HUES6 (cell line): ENCODE measurements at regions not wholly inside any gene's neighbourhood (a gene's known extent, or its start where the extent isn't known, plus 50 kb on each side); places are given as distances from the start of the nearest gene placed in this dataset.

Experiments
- H3K27ac ChIP-seq: 2 replicates; pipeline ENCODE4 v1.7.0; 2013; ENCODE audit warnings: low read depth, mild to moderate bottlenecking, low read length, inconsistent platforms
- H3K27me3 ChIP-seq: 2 replicates; pipeline ENCODE4 v1.6.1; 2013; ENCODE audit warnings: low read length; ENCODE audit not compliant: control insufficient read depth, insufficient read depth
- H3K36me3 ChIP-seq: 2 replicates; pipeline ENCODE4 v1.6.1; 2013; ENCODE audit warnings: low read length; ENCODE audit not compliant: control insufficient read depth, insufficient read depth
- H3K4me1 ChIP-seq: 2 replicates; pipeline ENCODE4 v1.6.1; 2013; ENCODE audit warnings: low read length; ENCODE audit not compliant: control insufficient read depth, insufficient read depth
- H3K4me3 ChIP-seq: 2 replicates; pipeline ENCODE4 v1.5.1; 2013; ENCODE audit warnings: low read depth, low read length
- H3K9ac ChIP-seq: one replicate; pipeline ENCODE4 v1.6.1; 2013; ENCODE audit warnings: mild to moderate bottlenecking, low read length
- H3K9me3 ChIP-seq: 2 replicates; pipeline ENCODE4 v1.6.1; 2013; ENCODE audit warnings: low read depth, low read length; ENCODE audit not compliant: control insufficient read depth, insufficient read depth

DNA sequence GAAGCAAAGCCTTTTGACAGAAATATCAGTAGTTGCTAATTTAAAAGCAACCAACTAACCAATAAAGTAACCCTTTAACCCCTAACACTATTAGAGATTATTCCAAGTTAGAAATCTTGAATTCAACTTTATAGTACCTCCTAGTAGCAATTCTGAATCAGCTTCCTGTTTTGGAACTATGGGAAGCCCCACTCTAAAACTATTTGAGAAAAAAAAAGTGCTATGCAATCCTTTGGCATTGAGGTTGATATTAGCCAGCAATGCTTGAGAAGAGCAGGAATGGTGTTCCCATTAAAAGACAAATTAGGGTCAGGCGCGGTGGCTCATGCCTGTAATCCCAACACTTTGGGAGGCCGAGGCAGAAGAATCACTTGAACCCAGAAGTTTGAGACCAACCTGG, 306.2 kb upstream of the ZFP64 start:
- H3K4me1 ChIP-seq: no peaks in the 10 kb centered on the region; the same call in 1 of the 2 replicates
- no peak overlapping the region for H3K27ac ChIP-seq
- no peak overlapping the region for H3K9ac ChIP-seq
- no peaks in the 10 kb centered on the region for H3K36me3 ChIP-seq
- H3K9me3 ChIP-seq: no peaks in the 10 kb centered on the region
- no peaks in the 10 kb centered on the region for H3K27me3 ChIP-seq
- H3K4me3 ChIP-seq: no peak overlapping the region

DNA sequence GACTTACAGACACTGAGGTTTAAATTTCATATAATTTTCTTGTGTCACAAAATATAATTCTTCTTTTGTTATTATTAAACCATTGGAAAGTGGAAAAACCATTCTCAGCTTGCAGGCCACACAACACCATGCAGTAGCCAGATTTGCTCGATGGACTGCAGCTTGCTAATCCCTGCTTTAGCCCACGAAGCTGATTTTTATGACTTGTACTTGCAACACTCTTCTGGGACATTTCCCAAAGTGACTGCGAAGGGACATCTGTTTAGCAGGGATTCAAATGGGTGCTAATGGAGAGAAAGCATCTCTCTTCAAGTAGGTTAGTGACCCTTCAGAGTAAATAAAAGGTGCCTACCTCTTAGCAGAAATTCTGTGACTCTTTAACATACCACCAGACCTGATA, 304.6 kb upstream of the ZFP64 start:
- Histone ChIP-seq H3K9ac (no peak overlapping the region), H3K27me3 (no peaks in the 10 kb centered on the region), H3K27ac (no peak overlapping the region), H3K4me1 (no peaks in the 10 kb centered on the region), H3K36me3 (no peaks in the 10 kb centered on the region), H3K9me3 (no peaks in the 10 kb centered on the region), H3K4me3 (no peak overlapping the region)

DNA sequence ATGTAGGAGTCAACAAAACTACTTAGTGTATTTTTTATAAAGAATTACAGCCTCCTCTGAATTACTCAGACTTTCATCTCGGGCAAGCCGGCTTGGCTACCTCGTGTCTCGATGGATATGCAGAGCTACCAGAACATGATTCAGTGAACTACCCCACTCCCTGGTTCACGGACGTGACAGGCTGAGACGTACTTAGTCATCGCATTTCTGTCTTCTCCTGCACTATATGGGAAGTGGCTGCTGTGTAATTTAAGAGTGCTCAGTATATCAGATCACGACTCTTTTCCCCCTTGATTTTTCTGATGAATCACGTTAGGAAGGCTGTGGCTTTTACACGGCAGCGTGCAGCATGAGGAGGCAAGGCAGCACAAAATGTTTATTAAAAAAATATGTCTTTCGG, 302.7 kb upstream of the ZFP64 start:
- H3K4me1 ChIP-seq: no peaks in the 10 kb centered on the region; the same call in 1 of the 2 replicates
- no peak overlapping the region for H3K27ac ChIP-seq
- H3K27me3 ChIP-seq: no peaks in the 10 kb centered on the region
- no peaks in the 10 kb centered on the region for H3K9me3 ChIP-seq
- no peak overlapping the region for H3K4me3 ChIP-seq
- H3K36me3 ChIP-seq: no peaks in the 10 kb centered on the region
- no peak overlapping the region for H3K9ac ChIP-seq

DNA sequence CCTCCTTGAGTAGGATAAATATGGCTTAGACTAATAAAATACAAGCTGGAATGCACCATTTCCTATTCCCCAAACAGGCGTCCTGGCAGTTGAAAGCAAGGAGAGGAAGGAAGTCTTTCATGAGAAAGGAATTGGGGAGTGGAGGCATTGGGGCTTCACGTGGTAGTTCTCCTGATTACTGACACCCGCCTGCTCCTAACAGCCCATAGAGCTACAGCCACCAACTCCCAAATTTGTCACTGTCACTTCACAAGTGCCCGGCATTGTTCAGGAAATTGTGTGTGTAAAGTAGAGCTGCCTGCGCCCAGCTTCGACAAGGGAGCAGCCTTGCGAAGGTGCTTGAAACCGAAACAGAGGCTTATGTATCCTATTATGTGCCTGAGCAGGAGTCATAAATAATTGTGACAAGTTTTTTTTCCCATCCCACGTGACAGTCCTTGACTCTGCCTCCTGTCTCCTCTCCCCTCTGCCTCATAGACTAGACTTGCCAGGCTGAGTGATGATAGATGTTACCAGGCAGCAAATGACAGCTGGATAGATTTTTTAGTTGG, 301.7 kb upstream of the ZFP64 start:
- Histone ChIP-seq H3K27ac (no peak overlapping the region), H3K36me3 (no peaks in the 10 kb centered on the region), H3K4me3 (no peak overlapping the region), H3K27me3 (no peaks in the 10 kb centered on the region), H3K9me3 (no peaks in the 10 kb centered on the region), H3K4me1 (no peaks in the 10 kb centered on the region; the same call in 1 of the 2 replicates), H3K9ac (no peak overlapping the region)

DNA sequence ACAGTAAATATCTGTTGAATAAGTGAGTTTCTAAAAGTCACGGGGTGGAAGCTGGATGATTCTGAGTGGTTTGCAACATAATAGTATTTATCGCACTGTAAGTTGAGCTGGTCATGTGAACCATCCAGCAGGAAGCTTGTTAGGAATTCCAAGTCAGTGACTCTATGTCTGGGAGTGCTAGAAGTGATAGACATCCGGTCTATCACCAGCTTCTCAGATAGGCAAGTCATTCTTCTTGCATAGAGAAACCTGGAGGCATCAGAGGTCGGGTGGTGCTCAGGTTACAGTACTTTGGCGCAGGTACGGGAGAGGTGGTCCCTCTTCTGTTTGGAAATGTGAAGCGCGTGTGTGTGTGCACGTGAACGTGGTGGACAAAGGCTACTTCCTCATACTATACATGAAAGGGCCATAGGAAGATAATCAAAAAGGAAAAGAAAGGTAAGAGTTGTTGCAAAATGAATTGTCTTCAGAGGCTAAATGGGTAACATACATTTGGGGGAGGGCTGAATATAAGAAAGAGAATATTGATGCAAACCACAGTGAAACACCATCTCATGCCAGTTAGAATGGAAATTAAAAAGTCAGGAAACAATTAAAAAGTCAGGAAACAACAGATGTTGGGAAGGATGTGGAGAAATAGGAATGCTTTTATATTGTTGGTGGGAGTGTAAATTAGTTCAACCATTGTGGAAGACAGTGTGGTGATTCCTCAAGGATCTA, 299.3 kb upstream of the ZFP64 start:
- Histone ChIP-seq H3K27me3 (no peaks in the 10 kb centered on the region), H3K27ac (no peak overlapping the region), H3K4me3 (no peak overlapping the region)

DNA sequence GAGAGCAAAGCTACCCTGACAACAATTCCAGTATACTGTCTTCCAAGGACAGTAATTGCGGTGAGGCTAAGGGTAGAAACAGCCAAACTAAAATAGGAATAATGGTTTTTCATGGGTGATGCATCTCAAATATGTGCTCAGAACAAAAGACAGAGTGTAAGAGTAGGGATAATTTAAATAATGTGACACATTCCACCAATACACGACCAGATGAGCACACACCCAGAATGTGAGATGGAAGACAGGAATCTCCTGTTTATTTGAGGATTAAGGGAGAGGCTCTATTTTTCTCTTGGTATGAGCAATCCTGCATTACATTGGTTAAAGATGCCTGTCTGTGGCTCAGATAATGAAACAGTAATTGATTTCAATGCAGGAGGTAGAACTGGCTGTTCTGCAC, 292.9 kb upstream of the ZFP64 start:
- no peaks in the 10 kb centered on the region for H3K4me1 ChIP-seq
- H3K27ac ChIP-seq: no peak overlapping the region
- H3K4me3 ChIP-seq: no peak overlapping the region
- no peaks in the 10 kb centered on the region for H3K36me3 ChIP-seq
- no peaks in the 10 kb centered on the region for H3K27me3 ChIP-seq
- H3K9ac ChIP-seq: no peak overlapping the region
- no peaks in the 10 kb centered on the region for H3K9me3 ChIP-seq

More for the DNA sequence above, 299.3 kb upstream of the ZFP64 start:
- Histone ChIP-seq H3K9ac (no peak overlapping the region), H3K9me3 (no peaks in the 10 kb centered on the region), H3K4me1 (no peaks in the 10 kb centered on the region; the same call in 1 of the 2 replicates), H3K36me3 (no peaks in the 10 kb centered on the region)

DNA sequence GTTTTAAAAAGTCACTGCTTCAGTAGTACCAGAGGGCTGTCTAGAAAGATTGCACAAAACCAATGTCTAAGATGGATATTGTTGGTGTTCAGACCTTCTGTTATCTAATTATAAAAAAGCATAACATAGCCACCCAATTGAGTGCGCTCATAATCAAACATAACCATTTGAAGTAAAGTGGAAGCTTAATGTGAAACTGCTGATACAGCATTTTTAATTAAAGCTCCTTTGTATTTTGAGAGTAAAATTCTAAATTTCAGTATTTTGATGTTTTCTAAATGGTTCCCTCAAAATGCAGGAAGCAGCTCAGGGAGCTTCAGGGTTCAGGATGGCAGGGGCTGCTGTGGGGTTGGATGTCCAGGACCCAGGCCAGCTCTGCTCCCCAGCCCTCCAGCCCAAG, 291.8 kb upstream of the ZFP64 start:
- no peaks in the 10 kb centered on the region for H3K4me1 ChIP-seq
- H3K27me3 ChIP-seq: no peaks in the 10 kb centered on the region
- H3K9me3 ChIP-seq: no peaks in the 10 kb centered on the region
- no peak overlapping the region for H3K4me3 ChIP-seq
- no peak overlapping the region for H3K9ac ChIP-seq
- no peak overlapping the region for H3K27ac ChIP-seq
- H3K36me3 ChIP-seq: no peaks in the 10 kb centered on the region

DNA sequence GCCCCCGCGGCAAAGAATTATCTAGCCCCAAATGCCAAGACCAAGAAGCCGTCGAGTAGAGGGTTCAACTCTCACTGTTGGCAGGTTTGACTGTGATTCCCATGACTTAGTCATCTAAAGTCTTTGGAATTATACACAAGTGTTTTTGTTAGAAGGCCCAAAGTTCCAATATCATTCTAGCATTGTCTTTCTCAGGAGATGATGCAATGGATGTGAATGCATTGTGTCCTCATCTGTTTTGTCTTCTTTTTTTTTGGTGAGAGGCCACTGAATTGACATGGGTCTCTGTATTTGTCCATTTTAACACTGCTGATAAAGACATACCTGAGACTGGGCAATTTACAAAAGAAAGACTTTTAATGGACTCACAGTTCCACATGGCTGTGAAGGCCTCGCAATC, 290.5 kb upstream of the ZFP64 start:
- no peak overlapping the region for H3K4me3 ChIP-seq
- no peaks in the 10 kb centered on the region for H3K9me3 ChIP-seq
- no peaks in the 10 kb centered on the region for H3K27me3 ChIP-seq
- H3K36me3 ChIP-seq: no peaks in the 10 kb centered on the region
- no peaks in the 10 kb centered on the region for H3K4me1 ChIP-seq
- no peak overlapping the region for H3K27ac ChIP-seq
- no peak overlapping the region for H3K9ac ChIP-seq

DNA sequence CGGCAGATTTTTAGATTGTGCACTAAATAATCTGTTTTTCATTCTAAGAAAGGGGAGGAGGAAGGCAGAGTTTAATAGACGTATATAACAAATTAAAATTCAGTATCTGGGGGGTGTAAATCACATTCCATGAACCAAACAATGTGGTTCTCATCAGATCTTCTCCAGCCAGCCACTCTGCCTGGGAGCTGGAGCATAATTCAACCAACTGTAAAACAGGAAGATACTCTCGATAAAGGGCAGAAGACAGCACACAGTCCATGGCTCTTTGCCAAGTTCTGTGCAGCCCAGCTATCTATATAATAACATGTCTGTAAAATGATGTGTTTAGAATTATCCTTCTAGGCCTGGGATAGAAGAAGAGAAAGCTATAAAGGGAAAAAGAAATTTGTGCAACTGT, 289.9 kb upstream of the ZFP64 start:
- no peaks in the 10 kb centered on the region for H3K27me3 ChIP-seq
- no peak overlapping the region for H3K27ac ChIP-seq
- H3K36me3 ChIP-seq: no peaks in the 10 kb centered on the region
- H3K9ac ChIP-seq: no peak overlapping the region
- no peaks in the 10 kb centered on the region for H3K9me3 ChIP-seq
- H3K4me3 ChIP-seq: no peak overlapping the region
- H3K4me1 ChIP-seq: no peaks in the 10 kb centered on the region

DNA sequence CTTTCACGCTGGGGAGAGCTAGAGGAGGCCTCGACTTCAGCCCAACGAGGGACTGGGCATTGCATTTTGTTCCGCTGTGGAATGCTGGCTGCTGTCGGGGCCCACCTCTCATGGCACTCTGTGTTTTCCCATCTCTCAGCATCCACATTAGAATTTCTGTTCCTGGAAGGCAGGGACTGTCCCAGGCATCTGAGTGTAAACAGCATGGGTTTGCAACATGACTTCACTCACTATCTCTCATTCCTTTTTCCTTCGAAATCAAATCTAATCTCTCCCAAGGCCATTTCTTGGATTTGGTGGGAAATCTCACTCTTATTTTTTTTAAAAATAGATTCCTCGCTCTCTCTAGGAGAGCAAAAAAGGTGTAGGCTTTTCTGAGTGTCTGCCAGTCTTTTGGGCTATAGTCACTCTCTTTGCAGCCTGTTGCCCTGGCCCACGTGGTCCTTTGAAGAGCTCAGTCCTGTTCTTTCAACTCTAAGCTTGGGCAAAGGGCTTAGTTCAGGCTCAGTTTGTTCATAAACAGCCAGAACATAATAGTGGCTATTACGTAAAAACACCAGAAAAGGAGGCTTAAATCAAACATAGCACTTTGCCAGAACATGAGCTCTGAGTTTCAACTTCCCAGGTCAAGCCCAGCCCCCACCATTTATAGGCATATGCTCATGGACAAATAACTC, 284.6 kb upstream of the ZFP64 start:
- Histone ChIP-seq H3K4me1 (no peaks in the 10 kb centered on the region), H3K9me3 (no peaks in the 10 kb centered on the region), H3K27me3 (no peaks in the 10 kb centered on the region), H3K9ac (no peak overlapping the region), H3K27ac (no peak overlapping the region), H3K4me3 (no peak overlapping the region), H3K36me3 (no peaks in the 10 kb centered on the region)

DNA sequence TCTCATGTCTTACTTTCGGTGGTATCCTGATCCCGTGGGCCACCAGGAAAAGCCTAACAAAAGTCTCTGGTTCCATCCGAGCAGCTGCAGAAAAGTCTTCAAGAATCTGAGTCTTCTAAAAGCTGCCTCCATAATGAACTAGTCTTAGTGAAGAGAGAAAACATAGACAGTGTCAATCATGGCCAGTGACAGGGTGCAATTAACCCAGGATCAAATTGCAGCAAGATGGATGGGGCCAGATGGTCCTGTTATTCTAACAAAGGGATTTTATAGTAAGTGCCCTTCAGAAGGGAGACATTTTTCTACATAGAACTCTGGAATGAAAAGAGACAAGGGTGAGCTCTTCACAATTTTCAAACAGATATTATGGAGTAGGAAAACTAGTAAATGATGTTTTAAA, 281.6 kb upstream of the ZFP64 start:
- H3K9ac ChIP-seq: no peak overlapping the region
- no peak overlapping the region for H3K4me3 ChIP-seq
- no peaks in the 10 kb centered on the region for H3K36me3 ChIP-seq
- H3K27ac ChIP-seq: no peak overlapping the region
- no peaks in the 10 kb centered on the region for H3K4me1 ChIP-seq
- H3K9me3 ChIP-seq: no peaks in the 10 kb centered on the region
- H3K27me3 ChIP-seq: no peaks in the 10 kb centered on the region
